ENCODE measurements at regions not wholly inside any gene's neighbourhood (a gene's known extent, or its start where the extent isn't known, plus 50 kb on each side); places are given as distances from the start of the nearest gene placed in this dataset.
"Not testable (repeated sequence)": the region's sequence is repeated elsewhere in the genome, so short reads cannot be mapped to it uniquely, and the experiment has no call there.

DNA sequence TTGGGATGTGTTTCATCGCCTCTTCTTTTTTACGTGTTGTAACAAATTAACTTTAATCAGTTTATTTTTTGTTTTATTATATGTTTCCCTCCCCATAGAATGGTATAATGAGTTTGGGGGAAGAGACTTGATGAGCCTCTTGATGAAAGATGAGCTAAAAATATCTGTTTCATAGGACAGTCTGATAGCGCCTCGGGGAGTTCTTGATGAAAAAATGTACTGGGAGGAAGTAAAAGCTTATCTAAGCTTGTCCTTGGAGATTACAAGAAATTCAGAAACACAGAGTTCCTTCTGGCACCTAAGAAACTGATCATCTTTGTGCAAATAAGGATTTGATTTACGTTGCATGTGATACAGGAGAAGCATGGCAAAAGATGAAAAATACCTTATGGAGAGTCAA is 350.2 kb upstream of the CDH8 start:
- no peak for DNase-seq

DNA sequence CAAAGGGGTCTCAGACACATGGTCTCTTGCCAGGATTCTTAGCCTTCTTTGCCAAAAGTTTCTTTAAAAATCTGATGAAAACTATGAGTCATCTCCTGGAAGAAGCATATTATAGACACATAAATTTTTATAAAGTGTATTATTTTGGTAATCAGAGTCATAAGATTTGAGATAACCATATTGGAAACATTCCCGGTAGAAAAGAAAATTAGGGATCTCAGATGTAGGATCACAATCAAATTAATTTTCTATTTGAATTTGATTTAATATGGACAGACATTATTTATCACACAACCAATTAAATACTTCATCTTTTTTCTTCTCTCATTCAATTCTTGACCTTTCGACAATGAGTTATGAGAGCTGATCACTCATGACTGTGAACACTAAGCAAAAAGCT is 347.7 kb upstream of the CDH8 start:
- DNase-seq: no peak

DNA sequence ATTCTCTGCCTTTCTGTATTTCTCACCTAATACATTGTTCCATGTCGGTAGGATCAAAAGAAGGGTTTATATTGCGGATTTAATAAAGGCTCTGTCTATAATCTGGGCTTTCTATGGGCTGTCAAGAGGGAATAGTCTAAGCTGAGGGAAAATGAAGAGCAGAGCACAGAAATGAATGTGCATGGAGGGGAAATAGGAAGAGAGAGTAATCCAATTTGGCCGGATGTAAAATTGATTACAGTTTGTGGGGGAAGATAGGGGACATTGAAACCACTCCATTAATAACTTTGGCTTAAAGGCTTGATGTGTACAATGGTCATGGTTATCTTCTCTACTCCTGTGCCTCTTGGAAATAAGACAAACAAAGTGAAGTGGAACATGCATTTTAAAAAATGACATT is 334.2 kb upstream of the CDH8 start:
- DNase-seq: no peak

DNA sequence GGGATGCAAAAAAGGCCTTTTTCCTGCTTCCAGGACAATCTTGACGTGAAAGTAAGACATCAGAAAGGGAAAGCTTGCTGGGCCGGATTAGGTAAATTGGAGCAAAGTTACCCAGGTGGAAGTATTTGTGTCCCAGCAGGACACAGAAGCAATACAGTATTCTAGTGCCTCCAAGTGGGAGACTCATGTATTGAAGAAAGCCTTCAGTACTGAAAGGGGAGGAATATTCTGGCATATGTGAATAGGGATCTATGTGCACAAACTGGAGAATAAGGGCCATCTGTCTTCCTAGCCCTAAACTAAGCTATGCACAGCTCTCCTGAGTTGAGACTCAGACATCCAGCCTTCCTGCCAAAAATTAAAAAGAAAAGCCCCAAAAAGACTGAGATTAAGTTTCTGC is 327.3 kb upstream of the CDH8 start:
- peak; percentile 12 for DNase-seq

DNA sequence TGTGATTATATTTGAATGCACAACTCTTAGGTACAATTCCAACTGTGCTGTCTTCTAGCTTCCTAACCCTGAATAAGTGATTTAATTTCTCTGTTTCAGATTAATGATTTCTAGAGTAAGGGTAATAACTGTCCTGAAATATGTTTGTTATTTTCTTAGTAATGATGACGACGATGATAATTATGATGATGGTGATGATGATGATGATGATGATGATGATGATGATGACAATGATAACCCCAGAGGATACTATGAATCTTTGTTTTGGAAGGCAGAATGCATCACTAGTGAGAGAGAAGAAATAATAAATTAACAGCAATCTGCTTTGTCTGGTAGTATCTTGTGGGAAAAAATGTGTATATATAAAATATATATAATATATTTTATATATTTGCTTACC is 317.1 kb upstream of the CDH8 start:
- no peak for DNase-seq

DNA sequence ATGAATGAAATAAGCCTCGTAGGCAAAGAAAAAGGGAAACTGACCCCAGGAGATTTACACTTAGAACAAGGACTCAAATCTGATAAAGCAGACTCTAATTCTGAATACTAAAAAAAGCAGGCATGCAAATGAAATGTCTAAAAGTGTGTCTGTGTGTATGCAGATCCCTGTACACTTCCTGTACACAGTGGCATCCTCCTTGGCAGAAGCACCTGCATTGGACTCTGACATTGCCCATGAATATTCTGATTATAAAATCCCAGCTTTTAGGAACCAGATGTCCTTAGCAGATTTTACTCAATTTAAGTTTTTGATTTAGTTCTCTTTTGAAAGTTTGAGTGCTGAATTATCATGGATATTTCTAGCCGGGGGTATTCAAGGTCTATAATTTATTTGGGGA is 306.0 kb upstream of the CDH8 start:
- DNase-seq: no peak

DNA sequence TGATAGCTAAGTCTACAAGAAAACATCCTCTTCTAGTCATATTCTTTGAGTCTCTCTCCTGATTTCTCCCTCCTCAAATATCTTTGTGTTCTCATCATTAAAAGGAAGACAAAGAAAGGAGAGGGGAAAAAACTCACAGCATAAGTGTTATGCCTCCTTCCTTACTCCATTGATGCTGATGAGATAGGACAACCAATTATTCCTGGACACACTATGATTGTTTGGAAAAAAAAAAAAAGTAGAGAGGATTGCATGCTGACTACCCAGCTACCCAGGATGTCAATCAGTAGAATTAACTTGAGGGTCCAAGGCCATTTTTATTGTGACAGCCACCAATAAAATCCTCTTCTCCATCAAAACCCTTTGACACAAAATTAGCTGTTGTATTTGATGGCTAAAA is 299.1 kb upstream of the CDH8 start:
- DNase-seq: peak; percentile 57

DNA sequence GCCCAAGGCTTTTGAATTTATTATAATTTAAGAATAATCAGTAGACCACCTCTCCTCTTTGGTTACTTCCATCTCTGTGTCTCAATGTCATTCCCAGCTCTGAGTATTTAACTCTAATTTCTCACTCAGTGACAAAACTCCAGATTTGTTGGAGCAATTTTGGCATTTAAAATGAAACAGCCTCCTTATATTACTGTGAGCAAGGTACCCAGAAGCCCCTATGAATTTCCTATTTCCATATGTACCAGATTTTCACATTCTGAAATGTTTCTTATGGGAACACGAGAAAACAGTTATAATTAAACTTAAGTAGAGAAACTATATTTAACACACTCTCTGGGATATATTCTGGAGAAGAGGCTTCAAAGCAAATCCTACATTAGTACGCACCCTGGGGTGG is 285.4 kb upstream of the CDH8 start:
- DNase-seq: no peak

DNA sequence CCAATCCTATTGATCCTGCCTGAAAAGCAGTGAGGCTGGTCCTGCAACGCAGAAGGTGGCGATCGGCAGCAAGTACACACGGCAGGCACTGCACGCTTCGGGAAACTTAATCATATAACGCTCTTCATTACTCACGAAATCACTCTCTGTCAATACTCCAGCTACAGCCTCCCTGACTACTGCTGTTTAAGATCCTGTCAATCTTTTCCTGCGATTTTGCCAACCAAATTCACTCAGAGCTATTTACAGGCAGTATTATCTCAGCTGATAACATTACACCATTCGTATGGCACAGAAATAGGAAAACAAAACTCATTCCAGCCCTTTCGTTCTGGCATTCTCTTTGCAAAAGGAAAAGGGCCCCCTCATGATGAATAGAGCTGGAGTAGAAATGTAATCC is 262.4 kb upstream of the CDH8 start:
- no peak for DNase-seq

DNA sequence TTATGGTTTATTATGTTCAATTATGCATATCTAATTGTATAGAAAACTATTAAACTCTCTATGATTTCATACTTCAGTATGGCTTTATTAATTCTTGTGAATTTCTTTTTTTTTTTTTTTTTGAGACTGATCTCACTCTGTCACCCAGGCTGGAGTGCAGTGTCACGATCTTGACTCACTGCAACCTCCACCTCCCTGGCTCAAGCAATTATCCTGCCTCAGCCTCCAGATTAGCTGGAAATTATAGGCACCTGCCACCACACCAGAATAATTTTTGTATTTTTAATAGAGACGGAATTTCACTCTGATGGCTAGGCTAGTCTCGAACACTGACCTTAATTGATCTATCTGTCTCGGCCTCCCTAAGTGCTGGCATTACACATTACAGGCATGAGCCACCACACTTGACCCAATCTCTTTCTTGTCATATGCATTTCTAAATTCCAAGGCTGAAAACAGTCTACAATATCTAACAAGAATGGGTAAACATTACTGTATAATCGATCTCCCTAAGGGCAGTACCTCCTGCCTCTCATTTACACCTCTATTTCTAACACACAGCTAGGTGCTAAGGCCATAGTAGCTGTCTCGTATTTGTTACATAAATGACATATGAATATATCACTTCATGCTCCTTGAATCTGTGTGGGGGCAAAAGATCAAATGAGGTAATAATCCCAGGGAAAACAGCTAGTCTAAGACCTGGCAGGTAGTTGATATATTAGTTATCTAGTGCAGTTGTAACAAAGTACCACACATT is 258.2 kb upstream of the CDH8 start:
- DNase-seq: no peak

DNA sequence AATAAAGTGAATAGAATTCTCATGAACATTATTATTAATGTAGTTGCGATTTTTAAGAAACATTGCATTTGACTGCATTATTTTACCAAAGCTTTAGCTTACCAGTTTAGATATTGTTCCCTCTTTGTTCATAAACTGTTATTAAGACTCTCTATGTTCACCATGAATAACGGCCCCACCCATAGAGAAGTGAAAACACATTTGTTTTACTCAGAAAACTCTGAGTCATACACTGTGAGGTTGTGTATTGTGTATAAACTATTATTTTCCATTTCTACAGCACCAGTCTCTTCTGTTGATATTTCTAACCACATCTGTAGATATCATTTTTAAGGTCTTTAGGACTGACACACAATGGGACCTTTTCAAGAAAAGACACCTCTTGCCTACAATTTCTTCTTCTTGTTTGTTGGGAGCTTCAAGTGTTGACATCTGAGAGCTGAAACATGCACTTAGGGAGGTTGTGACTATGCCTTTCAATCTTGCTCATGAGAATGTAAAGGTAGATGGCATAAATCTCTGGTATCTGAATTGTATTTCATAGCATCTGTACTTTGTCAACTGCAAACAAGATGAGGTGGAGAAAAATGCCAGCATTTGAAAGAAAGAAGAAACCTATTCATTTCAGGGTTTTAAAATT is 252.9 kb upstream of the CDH8 start:
- DNase-seq: no peak

DNA sequence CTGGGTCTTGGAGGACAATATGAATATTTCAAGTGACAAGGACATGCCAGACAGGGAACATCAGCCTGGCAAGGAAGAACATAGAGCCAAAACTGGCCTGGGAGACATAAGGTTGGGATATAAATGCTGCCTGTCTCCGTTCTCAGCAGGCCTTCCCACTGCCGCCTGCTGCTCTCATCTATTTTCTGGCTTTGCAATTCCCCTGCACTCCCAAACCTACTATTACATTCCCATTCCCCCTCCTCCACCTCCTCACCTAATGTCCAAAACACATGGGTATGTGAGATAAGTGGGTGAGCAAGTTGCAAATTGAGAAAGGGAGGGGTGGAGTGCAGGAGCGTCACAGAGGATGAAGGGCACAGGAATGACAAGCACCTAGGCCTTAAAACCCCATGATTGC is 244.3 kb upstream of the CDH8 start:
- DNase-seq: no peak

DNA sequence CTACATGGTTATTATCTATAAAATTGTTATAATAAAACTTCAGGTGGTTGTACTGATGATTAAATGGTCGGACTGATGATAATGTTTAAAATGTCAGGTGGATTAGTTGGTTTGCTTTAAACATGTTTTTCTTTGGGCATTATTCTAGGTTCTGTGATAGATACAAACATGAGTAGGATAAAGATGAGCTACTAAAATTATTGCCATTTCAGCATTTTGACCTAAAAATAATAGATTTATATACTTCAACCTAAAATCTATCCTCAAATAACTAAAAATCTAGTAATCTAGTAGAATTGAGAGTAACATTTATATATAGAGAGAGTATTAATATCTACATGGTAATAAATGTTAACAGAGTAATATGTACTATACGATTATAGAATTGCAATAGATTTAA is 241.7 kb upstream of the CDH8 start:
- no peak for DNase-seq

DNA sequence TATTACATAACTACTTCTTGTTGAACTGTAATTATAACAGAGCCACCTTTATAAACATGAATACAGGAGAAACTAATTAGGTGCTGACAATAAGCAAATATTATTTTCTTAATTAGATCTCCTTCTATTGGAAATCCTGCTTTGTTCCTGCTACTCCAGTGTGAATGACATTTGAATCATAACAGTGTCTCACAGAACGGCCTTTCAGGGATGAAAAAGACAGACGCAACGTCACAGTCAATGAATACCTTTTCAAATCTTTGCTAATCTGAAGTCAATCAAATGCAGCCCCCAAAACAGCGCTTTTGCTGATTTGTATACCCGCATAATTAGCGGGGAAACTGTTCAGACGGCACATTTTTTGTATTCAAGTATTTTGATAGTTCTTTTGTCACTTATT is 240.4 kb upstream of the CDH8 start:
- no peak for DNase-seq

DNA sequence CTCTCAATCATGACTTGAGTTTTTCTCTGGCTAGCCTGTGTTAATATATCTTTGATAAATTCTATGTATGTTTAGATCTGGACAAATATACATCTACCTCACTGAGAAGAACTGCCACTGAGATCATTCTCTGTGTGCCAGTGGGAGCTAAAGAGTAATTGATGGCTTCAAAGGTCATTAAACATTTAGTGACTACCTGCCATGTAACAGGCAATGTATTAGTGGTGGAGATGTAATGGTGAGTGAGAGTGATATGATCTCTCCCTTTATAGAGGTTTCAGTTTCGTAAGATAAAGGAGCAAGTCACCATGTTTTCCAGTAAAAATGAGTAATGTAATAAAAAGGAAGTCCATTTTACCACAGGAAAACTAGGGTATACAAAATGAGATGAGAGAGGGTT is 235.8 kb upstream of the CDH8 start:
- peak; percentile 11 for DNase-seq

DNA sequence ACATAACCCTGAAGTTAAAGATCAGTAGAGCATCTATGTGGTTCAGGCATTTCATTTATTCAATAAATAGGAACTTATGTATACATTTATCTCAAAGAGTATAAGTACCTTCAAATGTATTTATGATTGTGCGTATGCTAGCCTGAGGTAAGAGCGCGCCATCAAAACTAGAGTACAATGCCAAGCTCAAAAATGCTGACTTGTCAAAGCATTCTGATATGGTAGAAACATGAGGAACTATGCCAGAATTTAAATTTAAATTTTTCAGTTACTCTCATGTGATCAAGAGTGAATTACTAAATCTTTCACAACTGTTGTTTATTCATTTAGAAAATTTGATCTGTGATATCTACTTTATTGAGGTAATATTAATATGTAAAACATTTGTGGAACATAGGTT is 225.5 kb upstream of the CDH8 start:
- no peak for DNase-seq

DNA sequence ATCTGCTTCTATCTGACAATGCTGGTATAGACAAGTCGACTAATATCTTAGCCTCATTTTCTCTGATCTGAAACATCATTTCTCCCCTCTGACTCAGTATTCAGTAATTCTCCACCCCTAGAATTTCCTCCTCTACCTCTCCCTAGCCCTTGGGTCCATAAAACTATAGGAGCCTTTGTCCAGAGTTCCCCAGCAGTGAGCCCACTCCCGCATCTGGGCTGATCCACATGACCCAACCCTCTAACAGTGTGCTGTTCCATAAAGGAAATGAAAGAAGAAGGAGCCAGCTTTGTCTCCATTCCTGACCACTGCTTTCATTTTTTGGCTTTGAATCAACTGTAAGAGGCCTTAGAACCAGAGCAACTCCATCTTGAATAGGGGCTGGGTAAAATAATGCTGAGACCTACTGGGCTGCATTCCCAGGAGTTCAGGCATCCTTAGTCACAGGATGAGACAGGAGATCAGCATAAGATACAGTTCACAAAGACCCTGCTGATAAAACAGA is 222.7 kb upstream of the CDH8 start:
- not testable (repeated sequence) for DNase-seq

DNA sequence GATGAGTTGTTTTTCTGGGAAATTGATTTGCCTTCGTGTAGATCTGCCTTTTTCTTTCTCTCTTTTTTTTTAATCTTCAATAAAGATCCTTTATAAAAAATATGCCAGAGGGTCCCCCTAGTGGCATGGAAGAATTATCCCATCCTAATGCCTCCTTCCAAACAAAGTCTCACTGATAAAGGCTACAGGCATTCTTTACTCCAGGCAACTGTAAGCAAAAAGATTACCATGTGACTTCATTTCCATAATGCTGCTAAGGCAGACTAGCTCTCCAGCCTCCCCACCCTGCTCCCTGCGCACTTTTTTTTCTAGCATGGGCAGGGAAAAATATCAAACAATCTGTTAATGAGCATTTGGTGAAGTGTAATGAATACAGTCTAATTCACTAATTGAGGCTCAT is 220.2 kb upstream of the CDH8 start:
- DNase-seq: peak; percentile 44

DNA sequence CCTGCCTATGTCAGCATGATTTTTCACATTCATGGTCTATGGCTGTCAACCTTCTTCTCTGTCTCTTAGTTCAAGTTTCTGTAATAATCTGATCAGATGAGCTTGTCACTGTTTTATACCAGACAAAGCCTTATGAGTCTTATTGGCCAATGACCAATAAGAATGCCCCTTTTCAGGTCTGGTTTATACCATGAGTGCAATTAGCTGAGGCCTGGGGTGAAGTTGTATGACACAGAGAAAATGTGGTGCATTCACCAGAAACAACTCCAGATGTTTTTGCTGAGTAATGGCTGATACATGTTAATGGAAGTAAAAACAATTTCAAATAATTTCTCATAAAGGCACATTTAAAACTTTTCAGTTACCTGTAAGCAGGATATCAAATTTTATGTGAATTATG is 218.6 kb upstream of the CDH8 start:
- DNase-seq: peak; percentile 2

DNA sequence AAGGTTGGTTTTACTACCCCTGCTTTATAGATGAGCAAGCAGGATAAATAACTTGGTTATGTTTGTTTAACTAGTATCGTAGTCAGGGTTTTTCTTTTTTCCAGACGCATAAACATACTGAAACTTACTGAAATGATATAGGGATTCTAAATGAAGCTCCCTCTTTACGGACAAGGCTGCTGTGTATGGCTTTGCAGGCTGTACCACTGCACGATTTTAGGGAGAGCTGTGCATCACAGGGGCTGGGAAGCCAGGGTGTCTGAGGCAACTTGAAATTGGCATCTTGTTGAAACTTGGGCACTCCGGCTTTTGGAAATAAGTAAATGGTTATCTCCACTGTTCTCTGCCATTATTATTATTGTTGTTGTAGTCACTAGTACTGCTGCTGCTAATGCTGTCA is 218.1 kb upstream of the CDH8 start:
- peak; percentile 7 for DNase-seq

DNA sequence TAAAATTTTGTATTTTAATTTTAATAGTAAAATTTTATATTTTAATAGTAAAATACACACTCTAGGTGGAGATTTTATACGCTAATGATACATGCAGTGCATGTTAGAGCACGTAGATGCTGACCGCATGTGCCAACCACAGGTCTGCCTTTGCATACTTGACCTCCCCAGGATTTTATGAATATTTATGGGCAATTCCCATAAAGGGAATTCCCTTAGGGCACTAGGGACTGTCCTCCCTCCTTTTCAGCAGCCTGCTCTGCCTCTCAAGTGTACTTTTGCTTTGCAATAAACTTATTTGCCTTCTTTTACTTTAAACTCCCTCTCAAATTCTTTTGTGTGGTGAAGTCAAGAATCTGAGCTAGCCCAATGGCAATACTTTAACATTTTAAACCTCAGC is 217.7 kb upstream of the CDH8 start:
- peak; percentile 6 for DNase-seq

DNA sequence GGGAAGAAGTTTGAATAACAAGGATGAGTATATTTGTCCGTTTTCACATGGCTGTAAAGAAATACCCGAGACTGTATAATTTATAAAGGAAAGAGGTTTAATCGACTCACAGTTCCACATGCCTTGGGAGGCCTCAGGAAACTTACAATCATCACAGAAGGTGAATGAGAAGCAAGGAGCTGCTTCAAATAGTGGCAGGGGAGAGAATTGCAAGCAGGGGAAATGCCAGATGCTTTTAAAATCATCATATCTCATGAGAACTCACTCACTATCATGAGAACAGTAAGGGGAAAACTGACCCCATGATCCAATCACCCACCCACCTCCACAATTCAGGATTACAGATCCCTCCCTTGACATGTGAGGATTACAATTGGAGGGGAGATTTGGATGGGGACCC is 212.8 kb upstream of the CDH8 start:
- no peak for DNase-seq

DNA sequence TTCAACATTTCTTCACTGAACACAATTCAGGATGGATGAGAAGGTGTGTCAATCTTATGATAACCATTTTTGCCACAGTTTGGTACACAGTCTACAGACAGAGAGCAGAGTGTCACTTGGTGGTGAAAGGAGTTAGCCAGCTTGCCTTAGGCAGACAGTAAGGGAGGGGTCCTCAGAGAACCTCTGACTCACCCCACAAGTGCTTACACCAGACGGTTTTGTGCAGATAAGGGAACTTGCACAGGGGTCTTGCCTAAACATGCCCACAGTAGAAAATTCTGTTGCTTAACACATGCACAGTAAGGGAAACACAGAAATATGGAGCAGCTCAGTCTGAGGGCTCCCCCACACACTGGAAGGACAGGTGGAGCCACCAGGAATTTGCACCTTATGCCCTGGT is 204.5 kb upstream of the CDH8 start:
- no peak for DNase-seq

DNA sequence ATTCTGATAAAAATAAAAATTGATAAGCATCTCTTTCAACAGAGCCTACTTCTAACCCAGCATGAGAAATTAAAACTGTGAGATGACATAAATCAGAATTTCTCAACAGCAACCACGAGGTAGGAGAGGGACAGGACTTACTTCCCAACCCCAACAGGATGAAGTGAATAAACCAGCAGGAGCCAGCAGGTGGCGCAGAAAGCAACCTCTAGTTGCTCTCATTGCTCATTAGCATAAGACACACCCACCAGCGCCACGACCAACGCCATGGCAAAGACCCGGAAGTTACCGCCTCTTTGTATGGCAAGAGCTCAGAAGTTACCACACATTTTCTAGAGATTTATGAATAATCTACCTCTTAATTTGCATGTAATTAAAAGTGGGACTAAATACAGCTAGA is 189.4 kb upstream of the CDH8 start:
- no peak for DNase-seq

DNA sequence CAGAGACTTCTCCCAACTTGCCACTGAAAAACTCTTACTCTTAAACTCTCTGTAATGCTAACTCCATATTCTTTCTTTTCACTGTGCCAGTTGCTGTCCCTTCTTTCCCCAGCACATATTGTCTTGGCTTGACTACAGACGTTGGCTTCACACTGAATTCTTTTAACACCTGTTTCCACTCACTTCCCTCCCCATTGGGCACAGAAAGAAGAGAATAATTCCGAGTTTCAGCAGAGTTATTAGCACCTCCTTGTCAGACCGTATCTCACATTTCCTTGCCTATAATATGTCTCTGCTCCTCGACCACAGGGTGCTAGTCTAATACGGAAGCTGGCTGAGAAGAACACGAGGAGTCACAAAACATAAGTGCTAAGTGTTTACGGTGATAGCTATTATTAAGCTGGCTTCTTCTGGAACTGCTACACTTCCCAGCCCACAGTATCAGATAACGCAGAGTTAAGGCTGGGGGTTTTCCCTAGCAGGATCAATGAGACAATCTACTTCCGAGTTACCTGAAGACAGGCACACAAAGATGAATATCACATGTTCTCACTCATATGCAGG is 188.5 kb upstream of the CDH8 start:
- DNase-seq: no peak
